NB4 (cell line): ENCODE measurements at regions not wholly inside any gene's neighbourhood (a gene's known extent, or its start where the extent isn't known, plus 50 kb on each side); places are given as distances from the start of the nearest gene placed in this dataset.
"Not testable (repeated sequence)": the region's sequence is repeated elsewhere in the genome, so short reads cannot be mapped to it uniquely, and the experiment has no call there.

Source experiments
- CTCF ChIP-seq: IDR thresholded peaks from one replicate; pipeline ENCODE4 v1.5.1; 2012; ENCODE audit warnings: low read depth, low read length
- POLR2A ChIP-seq: IDR thresholded peaks from 2 replicates; pipeline ENCODE4 v1.6.1; 2011; ENCODE audit warnings: mild to moderate bottlenecking; ENCODE audit not compliant: insufficient read length; ENCODE audit errors: extremely low read depth

GRCh38 chr19:20465922-20466637 lies 99.5 kb downstream of the ZNF737 start:
- TF ChIP-seq POLR2A, CTCF: not testable (repeated sequence)
